Upper lobe of left lung (tissue), 6 donors: ENCODE measurements at regions not wholly inside any gene's neighbourhood (a gene's known extent, or its start where the extent isn't known, plus 50 kb on each side); places are given as distances from the start of the nearest gene placed in this dataset.

ENCODE experiments used
- ATAC-seq, 2 donors: fragments of 200-7000 bp; cut with Tn5 transposase; one replicate each; pipeline ENCODE4 v1.9.1; 2022; ENCODE audit warnings: mild to moderate bottlenecking in 2 of 2, moderate library complexity in 2 of 2; ENCODE audit not compliant: low FRiP score in 2 of 2
- DNase-seq, 2 donors: peaks; one replicate each; pipeline ENCODE4 v3.0.0-alpha.2; 2019 to 2020
- H3K27ac ChIP-seq, 4 donors: fragments of 200-600 bp; sonication (generic); one replicate each; pipeline ENCODE4 v1.5.1; 2016 to 2019
- H3K27me3 ChIP-seq, 4 donors: fragments of 200-600 bp; sonication (generic); one replicate each; pipeline ENCODE4 v1.5.1; 2017 to 2019
- H3K36me3 ChIP-seq, 4 donors: fragments of 200-600 bp; sonication (generic); one replicate each; pipeline ENCODE4 v1.5.1; 2016 to 2019
- H3K4me1 ChIP-seq, 4 donors: fragments of 200-600 bp; sonication (generic); one replicate each; pipeline ENCODE4 v1.5.1; 2018 to 2019
- H3K4me3 ChIP-seq, 4 donors: fragments of 200-600 bp; sonication (generic); one replicate each; pipeline ENCODE4 v1.5.1; 2017 to 2019; ENCODE audit warnings: mild to moderate bottlenecking in 2 of 4, moderate library complexity in 1 of 4
- H3K9me3 ChIP-seq, 4 donors: fragments of 200-600 bp; sonication (generic); one replicate each; pipeline ENCODE4 v1.5.1; 2018 to 2019
- CTCF ChIP-seq, 6 experiments: fragments of 450-650 bp in 4 of 6; fragments of 200-600 bp in 2 of 6; sonication (generic) in 2 of 6; IDR thresholded peaks; one replicate each; pipeline ENCODE4 v1.5.1; 2016 to 2019; ENCODE audit warnings: antibody characterized with exemption in 6 of 6
- EP300 ChIP-seq, 4 donors: sonication (generic); formaldehyde crosslinking; IDR thresholded peaks; one replicate each; pipeline ENCODE4 v1.5.1; 2017; ENCODE audit warnings: antibody characterized with exemption in 4 of 4, control low read depth in 2 of 4
- POLR2A ChIP-seq, 4 donors: fragments of 450-650 bp; IDR thresholded peaks; one replicate each; pipeline ENCODE4 v1.5.1; 2016 to 2017; ENCODE audit warnings: antibody characterized with exemption in 4 of 4, mild to moderate bottlenecking in 2 of 4
- POLR2AphosphoS5 ChIP-seq, 2 donors: sonication (generic); formaldehyde crosslinking; IDR thresholded peaks; one replicate each; pipeline ENCODE4 v1.5.1; 2017; ENCODE audit warnings: antibody characterized with exemption in 2 of 2
- WGBS, 2 donors: methylation state at CpG; one replicate each; pipeline ENCODE4 v1.1.5; 2017 to 2018; 5-methylcytosine and 5-hydroxymethylcytosine counted together
- donor health status: DM: no; HTN: no; CAD: no; lungs with moderate emphysema.
- donor health status: DM: no; HTN: yes; CAD: no; lungs with severe emphysema.

- no peaks in the 10 kb centered on the region for H3K9me3 ChIP-seq
- 69 to 74% methylated on average over 1 of the region's 1 CpG for WGBS, 2 donors
- no peaks in the 10 kb centered on the region for H3K27me3 ChIP-seq
- no peaks in the 10 kb centered on the region for H3K4me1 ChIP-seq
- H3K4me3 ChIP-seq, result no peak overlapping the region
- ATAC-seq (no peak), DNase-seq (no peak)
- H3K36me3 ChIP-seq, result no peaks in the 10 kb centered on the region
- H3K27ac ChIP-seq, result no peak overlapping the region
- TF ChIP-seq EP300 (IDR thresholded peaks at IDR 0.05), result no peak
- TF ChIP-seq POLR2AphosphoS5 (IDR thresholded peaks at IDR 0.05), result no peak
- TF ChIP-seq CTCF (IDR thresholded peaks at IDR 0.05), result no peak
- TF ChIP-seq POLR2A (IDR thresholded peaks at IDR 0.05), result no peak
These were observed 225.8 kb upstream of the KIRREL3 start for GRCh38 chr11:127226380-127226779.

GRCh38 chr11:127225619-127226018 is 225.0 kb upstream of the KIRREL3 start:
- 85 to 90% methylated on average over 1 of the region's 1 CpG for WGBS, 2 donors
- H3K4me3 ChIP-seq, result no peak overlapping the region
- TF ChIP-seq POLR2AphosphoS5 (IDR thresholded peaks at IDR 0.05) (no peak), CTCF (IDR thresholded peaks at IDR 0.05) (no peak), POLR2A (IDR thresholded peaks at IDR 0.05) (no peak)
- DNase-seq (no peak), ATAC-seq (no peak)
- H3K27ac ChIP-seq, result no peak overlapping the region
- no peaks in the 10 kb centered on the region for H3K4me1 ChIP-seq
- no peaks in the 10 kb centered on the region for H3K9me3 ChIP-seq
- H3K36me3 ChIP-seq, result no peaks in the 10 kb centered on the region
- no peaks in the 10 kb centered on the region for H3K27me3 ChIP-seq

GRCh38 chr11:127224276-127224675 is 223.7 kb upstream of the KIRREL3 start:
- H3K4me1 ChIP-seq, result no peaks in the 10 kb centered on the region
- H3K27me3 ChIP-seq, result no peaks in the 10 kb centered on the region
- no peaks in the 10 kb centered on the region for H3K36me3 ChIP-seq
- H3K4me3 ChIP-seq, result no peak overlapping the region
- no peak overlapping the region for H3K27ac ChIP-seq
- WGBS, 2 donors, result 69 to 75% methylated on average over 2 of the region's 2 CpGs
- ATAC-seq (no peak), DNase-seq (no peak)
- TF ChIP-seq POLR2AphosphoS5 (IDR thresholded peaks at IDR 0.05) (no peak), EP300 (IDR thresholded peaks at IDR 0.05) (no peak), POLR2A (IDR thresholded peaks at IDR 0.05) (no peak), CTCF (IDR thresholded peaks at IDR 0.05) (no peak)
- H3K9me3 ChIP-seq, result no peaks in the 10 kb centered on the region

GRCh38 chr11:127223633-127224032 is 223.1 kb upstream of the KIRREL3 start:
- H3K27me3 ChIP-seq, result no peaks in the 10 kb centered on the region
- no peaks in the 10 kb centered on the region for H3K36me3 ChIP-seq
- WGBS, 2 donors, result 90 to 94% methylated on average over 5 of the region's 5 CpGs
- H3K4me1 ChIP-seq, result no peaks in the 10 kb centered on the region
- ATAC-seq, result no peak
- H3K27ac ChIP-seq, result no peak overlapping the region
- no peak overlapping the region for H3K4me3 ChIP-seq
- TF ChIP-seq CTCF (IDR thresholded peaks at IDR 0.05) (no peak), EP300 (IDR thresholded peaks at IDR 0.05) (no peak)
- DNase-seq, result no peak
- H3K9me3 ChIP-seq, result no peaks in the 10 kb centered on the region

GRCh38 chr11:127223026-127223425 is 222.5 kb upstream of the KIRREL3 start:
- WGBS, 2 donors, result 28 to 39% methylated on average over 1 of the region's 1 CpG
- Histone ChIP-seq H3K4me1 (no peaks in the 10 kb centered on the region), H3K9me3 (no peaks in the 10 kb centered on the region), H3K36me3 (no peaks in the 10 kb centered on the region), H3K27ac (no peak overlapping the region), H3K4me3 (no peak overlapping the region), H3K27me3 (no peaks in the 10 kb centered on the region)
- DNase-seq, result no peak
- ATAC-seq, result no peak
- no peak for TF ChIP-seq EP300 (IDR thresholded peaks at IDR 0.05)
- TF ChIP-seq POLR2A (IDR thresholded peaks at IDR 0.05), result no peak
- no peak for TF ChIP-seq CTCF (IDR thresholded peaks at IDR 0.05)
- TF ChIP-seq POLR2AphosphoS5 (IDR thresholded peaks at IDR 0.05), result no peak
